IMR-90 (cell line): ENCODE measurements at regions not wholly inside any gene's neighbourhood (a gene's known extent, or its start where the extent isn't known, plus 50 kb on each side); places are given as distances from the start of the nearest gene placed in this dataset.

Source experiments
- ATAC-seq: fragments of 200-7000 bp; cut with Tn5 transposase; 2 replicates; pipeline ENCODE4 v1.9.1; 2020; ENCODE audit warnings: low read depth, mild to moderate bottlenecking, moderate library complexity
- BruUV-seq: library from RNA; stranded (reverse); fragments of 400-500 nt; replicated peaks from 2 replicates; lab custom pipeline; 2021; lab: Mats Ljungman, UMichigan
- CTCF ChIA-PET: fragments of 300-600 bp; formaldehyde crosslinking; extraction: SDS; loops from one replicate; lab custom pipeline; 2021; ENCODE audit warnings: antibody characterized with exemption; lab: Yijun Ruan, JAX
- POLR2A ChIA-PET: fragments of 300-600 bp; sonication (Branson Sonifier 250); formaldehyde crosslinking; loops from one replicate; lab custom pipeline; 2022; ENCODE audit warnings: antibody characterized with exemption; ENCODE audit not compliant: unreplicated experiment; lab: Charles Lee
- DNase-seq: peaks from one replicate; pipeline ENCODE4 v3.0.0; 2013
- H2AFZ ChIP-seq: replicated peaks from 2 replicates; pipeline ENCODE3; 2013; ENCODE audit warnings: low read length, mild to moderate bottlenecking; ENCODE audit not compliant: poor library complexity
- H2AK5ac ChIP-seq: 2 replicates; pipeline ENCODE4 v1.6.1; 2013; ENCODE audit warnings: low read depth, low read length, inconsistent platforms
- H2AK9ac ChIP-seq: replicated peaks from 2 replicates; pipeline ENCODE3; 2013; ENCODE audit warnings: mild to moderate bottlenecking, low read depth, low read length, moderate library complexity; ENCODE audit not compliant: poor library complexity
- H2BK120ac ChIP-seq: 2 replicates; pipeline ENCODE4 v1.6.1; 2013; ENCODE audit warnings: low read depth, low read length, inconsistent platforms
- H2BK15ac ChIP-seq: 3 replicates; pipeline ENCODE4 v1.6.1; 2013; ENCODE audit warnings: low read depth, low read length, inconsistent platforms
- H2BK20ac ChIP-seq: 2 replicates; pipeline ENCODE4 v1.6.1; 2013; ENCODE audit warnings: low read depth, mild to moderate bottlenecking, inconsistent platforms, low read length, moderate library complexity
- H2BK5ac ChIP-seq: 2 replicates; pipeline ENCODE4 v1.6.1; 2013; ENCODE audit warnings: mild to moderate bottlenecking, low read depth, low read length, inconsistent platforms; ENCODE audit not compliant: poor library complexity, severe bottlenecking
- H3K14ac ChIP-seq: replicated peaks from 2 replicates; pipeline ENCODE4 v1.6.1; 2013; ENCODE audit warnings: low read depth, low read length, inconsistent platforms
- H3K18ac ChIP-seq: 2 replicates; pipeline ENCODE4 v1.6.1; 2013; ENCODE audit warnings: low read depth, low read length, control low read depth
- H3K23ac ChIP-seq: 2 replicates; pipeline ENCODE4 v1.6.1; 2013; ENCODE audit warnings: low read depth, low read length, inconsistent platforms
- H3K27ac ChIP-seq: 2 replicates; pipeline ENCODE4 v1.5.1; 2013; ENCODE audit warnings: mild to moderate bottlenecking, control low read depth, low read length; ENCODE audit not compliant: insufficient read depth
- H3K27me3 ChIP-seq: 2 replicates; pipeline ENCODE4 v1.6.1; 2013; ENCODE audit warnings: low read length; ENCODE audit not compliant: control insufficient read depth, insufficient read depth
- H3K36me3 ChIP-seq: 2 replicates; pipeline ENCODE4 v1.6.1; 2013; ENCODE audit warnings: low read length, mixed read lengths; ENCODE audit not compliant: control insufficient read depth, insufficient read depth
- H3K4ac ChIP-seq: 2 replicates; pipeline ENCODE4 v1.6.1; 2013; ENCODE audit warnings: low read depth, low read length, inconsistent platforms
- H3K4me1 ChIP-seq: 2 replicates; pipeline ENCODE4 v1.6.1; 2013; ENCODE audit warnings: low read length, mixed read lengths; ENCODE audit not compliant: control insufficient read depth, insufficient read depth
- H3K4me2 ChIP-seq: 2 replicates; pipeline ENCODE4 v1.6.1; 2013; ENCODE audit warnings: low read depth, mild to moderate bottlenecking, control low read depth, low read length, moderate library complexity
- H3K4me3 ChIP-seq: 2 replicates; pipeline ENCODE4 v1.5.1; 2013; ENCODE audit warnings: low read depth, mild to moderate bottlenecking, control low read depth, low read length, moderate library complexity; ENCODE audit not compliant: insufficient read depth
- H3K56ac ChIP-seq: 2 replicates; pipeline ENCODE4 v1.6.1; 2013; ENCODE audit warnings: low read length, inconsistent platforms; ENCODE audit not compliant: insufficient read depth; ENCODE audit errors: extremely low read depth
- H3K79me1 ChIP-seq, 2 experiments: 2 replicates each; pipeline ENCODE4 v1.6.1; 2013; ENCODE audit warnings: low read length in 2 of 2, inconsistent platforms in 1 of 2, low read depth in 1 of 2
- H3K9ac ChIP-seq: 2 replicates; pipeline ENCODE4 v1.6.1; 2013; ENCODE audit warnings: low read depth, low read length, control low read depth
- H3K9me1 ChIP-seq: 2 replicates; pipeline ENCODE4 v1.6.1; 2013; ENCODE audit warnings: low read length, inconsistent platforms; ENCODE audit not compliant: insufficient read depth
- H3K9me3 ChIP-seq: 2 replicates; pipeline ENCODE4 v1.6.1; 2013; ENCODE audit warnings: low read length; ENCODE audit not compliant: control insufficient read depth, insufficient read depth
- H4K20me1 ChIP-seq: 2 replicates; pipeline ENCODE4 v1.6.1; 2013; ENCODE audit warnings: low read length, inconsistent platforms; ENCODE audit not compliant: insufficient read depth
- H4K5ac ChIP-seq: 2 replicates; pipeline ENCODE4 v1.6.1; 2013; ENCODE audit warnings: mild to moderate bottlenecking, low read depth, low read length, control low read depth
- H4K8ac ChIP-seq, 2 experiments: 2 replicates each; pipeline ENCODE4 v1.6.1; 2013; ENCODE audit warnings: low read depth in 2 of 2, low read length in 2 of 2, control low read depth in 1 of 2, inconsistent platforms in 1 of 2
- H4K91ac ChIP-seq: 2 replicates; pipeline ENCODE4 v1.6.1; 2013; ENCODE audit warnings: low read depth, low read length, inconsistent platforms; ENCODE audit not compliant: insufficient read depth
- BHLHE40 ChIP-seq: fragments of 150-350 bp; IDR thresholded peaks from 2 replicates; pipeline ENCODE4 v1.6.1; 2016; ENCODE audit warnings: mild to moderate bottlenecking, low read depth, low read length
- CEBPB ChIP-seq: IDR thresholded peaks from 2 replicates; pipeline ENCODE4 v1.6.1; 2012; ENCODE audit warnings: low read depth, low read length, improper control_type of control experiment
- CHD1 ChIP-seq: IDR thresholded peaks from 2 replicates; pipeline ENCODE4 v1.6.1; 2012; ENCODE audit warnings: low read depth, low read length, improper control_type of control experiment
- FOS ChIP-seq: fragments of 150-350 bp; IDR thresholded peaks from 2 replicates; pipeline ENCODE4 v1.6.1; 2016; ENCODE audit warnings: low read depth, low read length
- MAFK ChIP-seq: IDR thresholded peaks from 2 replicates; pipeline ENCODE4 v1.6.1; 2012; ENCODE audit warnings: low read depth, low read length, improper control_type of control experiment
- MAZ ChIP-seq: IDR thresholded peaks from 2 replicates; pipeline ENCODE4 v1.6.1; 2012; ENCODE audit warnings: low read depth, mild to moderate bottlenecking, low read length, improper control_type of control experiment, moderate library complexity, borderline replicate concordance
- MXI1 ChIP-seq: IDR thresholded peaks from 2 replicates; pipeline ENCODE4 v1.6.1; 2012; ENCODE audit warnings: low read depth, mild to moderate bottlenecking, low read length, moderate library complexity, borderline replicate concordance
- NFE2L2 ChIP-seq: fragments of 150-350 bp; IDR thresholded peaks from 2 replicates; pipeline ENCODE4 v1.6.1; 2016; ENCODE audit warnings: low read depth, mild to moderate bottlenecking, low read length
- POLR2A ChIP-seq: IDR thresholded peaks from 2 replicates; pipeline ENCODE4 v1.6.1; 2012; ENCODE audit warnings: mild to moderate bottlenecking, low read depth, low read length
- RAD21 ChIP-seq: IDR thresholded peaks from 2 replicates; pipeline ENCODE4 v1.6.1; 2012; ENCODE audit warnings: low read length, improper control_type of control experiment
- RCOR1 ChIP-seq: IDR thresholded peaks from 2 replicates; pipeline ENCODE4 v1.6.1; 2012; ENCODE audit warnings: mild to moderate bottlenecking, low read length, improper control_type of control experiment; ENCODE audit not compliant: insufficient replicate concordance
- RFX5 ChIP-seq: IDR thresholded peaks from 2 replicates; pipeline ENCODE4 v1.8.0; 2012; ENCODE audit warnings: low read depth, mild to moderate bottlenecking, low read length, moderate library complexity
- SMC3 ChIP-seq: fragments of 150-350 bp; IDR thresholded peaks from 2 replicates; pipeline ENCODE4 v1.6.1; 2016; ENCODE audit warnings: low read depth, mild to moderate bottlenecking, antibody characterized with exemption, low read length, moderate library complexity
- WGBS, 2 experiments: methylation state at CpG; one replicate each; pipeline versions ENCODE4 v1.1.5 to v1.1.7; 2013; ENCODE audit warnings: missing lambda C conversion rate in 2 of 2; ENCODE audit not compliant: insufficient read length in 1 of 2; ENCODE audit errors: extremely low coverage in 2 of 2; 5-methylcytosine and 5-hydroxymethylcytosine counted together
- dilution Hi-C: fragments of 300-500 bp; cut with HindIII; formaldehyde crosslinking; loops from one replicate; pipeline ENCODE4 v1.14.3; 2018; ENCODE audit warnings: low sequenced_read_pairs; ENCODE audit not compliant: unreplicated experiment
- in situ Hi-C: fragments of 300-500 bp; cut with MboI; formaldehyde crosslinking; loops from 3 replicates; pipeline ENCODE4 v1.14.3; 2019; ENCODE audit warnings: low sequenced_read_pairs, inconsistent platforms, mixed read lengths
- intact Hi-C: fragments of 100-400 bp; cut with micrococcal nuclease; formaldehyde crosslinking; loops from 2 replicates; pipeline ENCODE4 v1.10.0; 2022
- TF ChIP-seq, protein P1 (sequence below): fragments of 150-350 bp; IDR thresholded peaks from 2 replicates; pipeline ENCODE4 v1.6.1; 2016; ENCODE audit warnings: low read depth, mild to moderate bottlenecking, low read length, moderate library complexity, borderline replicate concordance
- TF ChIP-seq, protein P2 (sequence below): fragments of 150-350 bp; IDR thresholded peaks from 2 replicates; pipeline ENCODE4 v1.6.1; 2017; ENCODE audit warnings: mild to moderate bottlenecking, antibody characterized with exemption, low read length, low read depth
- TF ChIP-seq, protein P3 (sequence below): conservative IDR thresholded peaks from 2 replicates; pipeline ENCODE4 v1.5.1; 2012; ENCODE audit warnings: mild to moderate bottlenecking, low read depth, low read length, improper control_type of control experiment

DNA sequence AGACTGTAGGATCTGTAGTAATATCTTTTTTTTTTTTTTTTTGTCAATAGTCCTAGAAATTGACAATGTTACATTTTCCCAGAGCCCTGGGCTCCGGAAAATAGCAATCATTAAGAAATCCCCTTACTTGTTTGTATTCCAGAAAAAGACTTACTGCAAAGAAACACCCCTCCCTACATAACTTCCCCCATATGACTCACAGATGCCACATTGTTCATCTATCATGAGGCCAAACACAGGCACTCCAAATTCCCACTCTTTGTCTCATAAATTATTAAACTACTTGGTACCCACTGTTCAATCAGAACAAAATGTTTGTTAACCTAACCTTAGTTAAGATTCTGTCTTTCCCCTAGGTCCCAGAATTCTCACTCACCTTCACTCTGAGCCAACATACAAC, 53.5 kb downstream of the TEX51 start:
- Histone ChIP-seq H3K4me3 (no peak overlapping the region), H3K9me3 (no peaks in the 10 kb centered on the region), H4K8ac (no peak overlapping the region), H2AK5ac (no peak overlapping the region), H4K91ac (no peak overlapping the region), H4K20me1 (no peaks in the 10 kb centered on the region), H3K14ac (no peak overlapping the region), H2AFZ (no peak overlapping the region), H3K9ac (no peak overlapping the region), H2BK120ac (no peak overlapping the region), H2BK15ac (no peak overlapping the region), H3K79me1 (no peaks in the 10 kb centered on the region), H2AK9ac (no peak overlapping the region), H3K56ac (no peak overlapping the region), H3K18ac (no peak overlapping the region), H3K23ac (no peak overlapping the region), H3K27ac (no peak overlapping the region), H4K5ac (no peak overlapping the region), H2BK5ac (no peak overlapping the region), H3K4ac (no peak overlapping the region), H3K9me1 (no peaks in the 10 kb centered on the region), H3K4me2 (no peak overlapping the region), H3K4me1 (no peaks in the 10 kb centered on the region), H2BK20ac (no peak overlapping the region), H3K36me3 (no peaks in the 10 kb centered on the region), H3K27me3 (no peaks in the 10 kb centered on the region; the same call in none of the 2 replicates)
- CTCF ChIA-PET, result no interaction called here
- intact Hi-C loops (no loop called here), in situ Hi-C loops (no loop called here), dilution Hi-C loops (no loop called here)
- no peak for TF ChIP-seq RCOR1
- TF ChIP-seq, protein P1, sequence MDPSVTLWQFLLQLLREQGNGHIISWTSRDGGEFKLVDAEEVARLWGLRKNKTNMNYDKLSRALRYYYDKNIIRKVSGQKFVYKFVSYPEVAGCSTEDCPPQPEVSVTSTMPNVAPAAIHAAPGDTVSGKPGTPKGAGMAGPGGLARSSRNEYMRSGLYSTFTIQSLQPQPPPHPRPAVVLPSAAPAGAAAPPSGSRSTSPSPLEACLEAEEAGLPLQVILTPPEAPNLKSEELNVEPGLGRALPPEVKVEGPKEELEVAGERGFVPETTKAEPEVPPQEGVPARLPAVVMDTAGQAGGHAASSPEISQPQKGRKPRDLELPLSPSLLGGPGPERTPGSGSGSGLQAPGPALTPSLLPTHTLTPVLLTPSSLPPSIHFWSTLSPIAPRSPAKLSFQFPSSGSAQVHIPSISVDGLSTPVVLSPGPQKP, result no peak
- TF ChIP-seq MAFK, result no peak
- TF ChIP-seq, protein P2, sequence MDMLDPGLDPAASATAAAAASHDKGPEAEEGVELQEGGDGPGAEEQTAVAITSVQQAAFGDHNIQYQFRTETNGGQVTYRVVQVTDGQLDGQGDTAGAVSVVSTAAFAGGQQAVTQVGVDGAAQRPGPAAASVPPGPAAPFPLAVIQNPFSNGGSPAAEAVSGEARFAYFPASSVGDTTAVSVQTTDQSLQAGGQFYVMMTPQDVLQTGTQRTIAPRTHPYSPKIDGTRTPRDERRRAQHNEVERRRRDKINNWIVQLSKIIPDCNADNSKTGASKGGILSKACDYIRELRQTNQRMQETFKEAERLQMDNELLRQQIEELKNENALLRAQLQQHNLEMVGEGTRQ, result no peak
- no peak for TF ChIP-seq SMC3
- no peak for TF ChIP-seq BHLHE40
- TF ChIP-seq MXI1, result no peak
- TF ChIP-seq RAD21, result no peak
- no peak for TF ChIP-seq POLR2A
- TF ChIP-seq, protein P3, sequence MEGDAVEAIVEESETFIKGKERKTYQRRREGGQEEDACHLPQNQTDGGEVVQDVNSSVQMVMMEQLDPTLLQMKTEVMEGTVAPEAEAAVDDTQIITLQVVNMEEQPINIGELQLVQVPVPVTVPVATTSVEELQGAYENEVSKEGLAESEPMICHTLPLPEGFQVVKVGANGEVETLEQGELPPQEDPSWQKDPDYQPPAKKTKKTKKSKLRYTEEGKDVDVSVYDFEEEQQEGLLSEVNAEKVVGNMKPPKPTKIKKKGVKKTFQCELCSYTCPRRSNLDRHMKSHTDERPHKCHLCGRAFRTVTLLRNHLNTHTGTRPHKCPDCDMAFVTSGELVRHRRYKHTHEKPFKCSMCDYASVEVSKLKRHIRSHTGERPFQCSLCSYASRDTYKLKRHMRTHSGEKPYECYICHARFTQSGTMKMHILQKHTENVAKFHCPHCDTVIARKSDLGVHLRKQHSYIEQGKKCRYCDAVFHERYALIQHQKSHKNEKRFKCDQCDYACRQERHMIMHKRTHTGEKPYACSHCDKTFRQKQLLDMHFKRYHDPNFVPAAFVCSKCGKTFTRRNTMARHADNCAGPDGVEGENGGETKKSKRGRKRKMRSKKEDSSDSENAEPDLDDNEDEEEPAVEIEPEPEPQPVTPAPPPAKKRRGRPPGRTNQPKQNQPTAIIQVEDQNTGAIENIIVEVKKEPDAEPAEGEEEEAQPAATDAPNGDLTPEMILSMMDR, result no peak
- TF ChIP-seq CEBPB, result no peak
- no peak for TF ChIP-seq CHD1
- TF ChIP-seq MAZ, result no peak
- no peak for TF ChIP-seq FOS
- TF ChIP-seq RFX5, result no peak
- no peak for TF ChIP-seq NFE2L2
- no peak for DNase-seq
- POLR2A ChIA-PET, result no interaction called here
- WGBS, 2 experiments, result no CpG with 5 or more reads among the region's 1 CpG
- no peak for ATAC-seq
- no TSS peak for BruUV-seq
